A673 (cell line): ENCODE measurements at regions not wholly inside any gene's neighbourhood (a gene's known extent, or its start where the extent isn't known, plus 50 kb on each side); places are given as distances from the start of the nearest gene placed in this dataset.

Source experiments
- CTCF ChIP-seq: fragments of 300-800, 200-600 bp; sonication (generic); conservative IDR thresholded peaks from 2 replicates; pipeline ENCODE4 v1.5.1; 2017; ENCODE audit warnings: low read depth, mild to moderate bottlenecking, antibody characterized with exemption, low read length, moderate library complexity, mixed read lengths
- EZH2 ChIP-seq: fragments of 200-600 bp; sonication (generic); IDR thresholded peaks from 2 replicates; pipeline ENCODE4 v1.6.1; 2017; ENCODE audit warnings: borderline replicate concordance, low read depth, mild to moderate bottlenecking, mixed read lengths, antibody characterized with exemption, low read length; ENCODE audit not compliant: poor library complexity, severe bottlenecking

- TF ChIP-seq EZH2: no peak
- no peak for TF ChIP-seq CTCF
These were observed 329.6 kb upstream of the ADAMTS9 start for GRCh38 chr3:65017359-65017758.
